GM19099 (cell line): ENCODE measurements at regions not wholly inside any gene's neighbourhood (a gene's known extent, or its start where the extent isn't known, plus 50 kb on each side); places are given as distances from the start of the nearest gene placed in this dataset.

Experiments used
- POLR2A ChIP-seq: IDR thresholded peaks from 3 replicates; pipeline ENCODE4 v1.6.1; 2011; ENCODE audit warnings: low read depth; ENCODE audit not compliant: insufficient read length; ENCODE audit errors: extremely low read depth

- no peak for TF ChIP-seq POLR2A
Measured at GRCh38 chrX:810186-810585, 179.6 kb downstream of the SHOX start.

- TF ChIP-seq POLR2A, result no peak
Measured at GRCh38 chrX:809081-809480, 178.5 kb downstream of the SHOX start.

GRCh38 chrX:806586-806985 is 176.0 kb downstream of the SHOX start:
- no peak for TF ChIP-seq POLR2A

GRCh38 chrX:805988-806387 is 175.4 kb downstream of the SHOX start:
- TF ChIP-seq POLR2A, result no peak

- TF ChIP-seq POLR2A, result no peak
Measured at GRCh38 chrX:805103-805670, 174.6 kb downstream of the SHOX start.

GRCh38 chrX:802846-803245 is 172.3 kb downstream of the SHOX start:
- TF ChIP-seq POLR2A, result no peak

GRCh38 chrX:799808-800207 is 169.2 kb downstream of the SHOX start:
- TF ChIP-seq POLR2A, result no peak

GRCh38 chrX:794311-794710 is 163.7 kb downstream of the SHOX start:
- no peak for TF ChIP-seq POLR2A

GRCh38 chrX:793216-793770 is 162.7 kb downstream of the SHOX start:
- no peak for TF ChIP-seq POLR2A

GRCh38 chrX:791479-792034 is 161.0 kb downstream of the SHOX start:
- no peak for TF ChIP-seq POLR2A

GRCh38 chrX:790783-791360 is 160.3 kb downstream of the SHOX start:
- no peak for TF ChIP-seq POLR2A

- no peak for TF ChIP-seq POLR2A
Measured at GRCh38 chrX:790041-790506, 159.5 kb downstream of the SHOX start.

- TF ChIP-seq POLR2A, result no peak
Measured at GRCh38 chrX:789096-789495, 158.5 kb downstream of the SHOX start.

GRCh38 chrX:786441-786881 is 155.9 kb downstream of the SHOX start:
- no peak for TF ChIP-seq POLR2A

- no peak for TF ChIP-seq POLR2A
Measured at GRCh38 chrX:784829-785228, 154.2 kb downstream of the SHOX start.

- TF ChIP-seq POLR2A, result no peak
Measured at GRCh38 chrX:781224-782204, 150.9 kb downstream of the SHOX start.
